ENCODE measurements at regions not wholly inside any gene's neighbourhood (a gene's known extent, or its start where the extent isn't known, plus 50 kb on each side); places are given as distances from the start of the nearest gene placed in this dataset.

GRCh38 chr4:117796677-117797076 is 237.6 kb upstream of the NDST3 start:
- TF ChIP-seq CHD2 (IDR thresholded peaks at IDR 0.05; ENCODE audit: low read length, partially characterized antibody), result no peak
- no peak for TF ChIP-seq MAX (IDR thresholded peaks at IDR 0.05)
- TF ChIP-seq HDAC2 (IDR thresholded peaks at IDR 0.05), result no peak
- no peak for TF ChIP-seq CTCF (IDR thresholded peaks at IDR 0.05)
- no peak for TF ChIP-seq POLR2A (IDR thresholded peaks at IDR 0.05; ENCODE audit: low read length)
- TF ChIP-seq NFE2L2 (conservative IDR thresholded peaks at IDR 0.05; ENCODE audit: low read length), result no peak
- no peak for TF ChIP-seq JUN (IDR thresholded peaks at IDR 0.05)
- no peak for TF ChIP-seq JUNB (IDR thresholded peaks at IDR 0.05)
- TF ChIP-seq HOXA7 (CRISPR knock-in tag; IDR thresholded peaks at IDR 0.05), result no peak

All from A549 (cell line).